CD4-positive, alpha-beta T cell treated with Interleukin-6 for 4 hours (primary cell): ENCODE measurements at regions not wholly inside any gene's neighbourhood (a gene's known extent, or its start where the extent isn't known, plus 50 kb on each side); places are given as distances from the start of the nearest gene placed in this dataset.
"Not testable (repeated sequence)": the region's sequence is repeated elsewhere in the genome, so short reads cannot be mapped to it uniquely, and the experiment has no call there.

Source experiments
- DNase-seq: peaks from one replicate; pipeline ENCODE4 v3.0.0-alpha.2; 2020; ENCODE audit warnings: mixed read lengths

DNA sequence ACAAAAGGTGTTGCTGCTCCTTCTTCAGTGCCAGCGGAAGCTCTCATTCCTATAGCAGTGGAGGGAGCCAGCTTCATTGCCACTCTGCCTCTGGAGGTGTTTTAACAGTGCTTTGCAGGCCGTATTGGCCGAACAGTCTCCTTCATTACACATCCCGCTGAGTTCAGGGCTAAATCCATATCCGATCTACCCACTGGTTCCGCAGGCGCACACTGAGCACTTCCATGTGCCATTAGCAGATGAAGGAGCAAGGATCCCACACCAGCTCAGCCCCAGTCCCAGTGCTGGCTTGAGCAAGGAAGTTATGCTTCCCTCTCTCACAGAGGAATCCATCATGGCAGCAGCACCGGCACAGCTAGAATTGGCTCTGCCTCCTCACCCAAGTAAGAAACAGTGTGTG is 121.2 kb upstream of the IRX2 start:
- DNase-seq: no peak

DNA sequence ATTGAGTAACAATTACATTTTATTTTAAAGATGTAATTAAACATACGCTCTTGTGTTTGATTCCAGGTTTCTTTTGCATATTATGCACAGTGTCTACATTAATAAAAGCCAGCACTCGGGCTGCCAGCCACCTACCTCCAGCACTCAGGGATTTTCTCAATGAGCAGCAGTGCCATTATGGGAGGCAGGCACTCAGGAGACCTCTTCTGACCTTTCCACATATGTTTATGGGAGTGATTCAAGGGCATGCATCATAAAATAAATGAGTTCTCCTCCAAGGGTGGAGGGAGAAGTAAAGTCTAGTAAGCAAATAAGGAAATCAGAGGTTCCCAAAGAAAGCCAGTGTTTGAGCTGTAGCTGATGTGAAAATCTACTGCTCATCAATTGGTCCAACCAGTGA is 119.8 kb upstream of the IRX2 start:
- no peak for DNase-seq

- no peak for DNase-seq
Observed at GRCh38 chr5:2869471-2869870, 118.0 kb upstream of the IRX2 start.

DNA sequence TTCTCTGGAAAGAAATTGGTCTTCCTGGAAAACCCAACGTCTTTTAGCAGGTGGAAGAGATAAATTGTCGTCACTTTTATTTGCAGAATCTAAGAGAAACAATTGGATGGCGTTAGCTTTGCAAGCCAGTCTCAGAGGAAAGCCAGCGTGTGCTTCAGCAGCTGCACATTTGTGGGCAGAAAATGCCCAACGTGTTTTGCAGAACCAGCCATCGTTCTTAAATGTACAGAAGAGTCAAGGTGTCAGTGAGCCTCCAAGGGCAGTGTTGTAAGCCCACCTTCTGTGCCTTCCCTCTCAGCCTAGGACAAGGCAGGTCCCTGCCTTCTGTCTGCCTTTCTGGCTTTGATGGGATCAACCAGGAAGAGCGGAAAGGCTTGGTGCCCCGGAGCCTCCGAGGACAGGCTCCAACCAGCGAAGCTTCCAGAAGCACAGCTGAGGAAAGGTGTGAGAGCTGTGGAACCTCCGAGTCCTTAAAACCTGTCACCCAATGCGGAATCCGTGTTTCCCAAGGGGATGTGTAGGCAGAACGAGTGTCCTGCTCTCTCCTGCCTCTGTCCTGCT is 116.0 kb upstream of the IRX2 start:
- no peak for DNase-seq

DNA sequence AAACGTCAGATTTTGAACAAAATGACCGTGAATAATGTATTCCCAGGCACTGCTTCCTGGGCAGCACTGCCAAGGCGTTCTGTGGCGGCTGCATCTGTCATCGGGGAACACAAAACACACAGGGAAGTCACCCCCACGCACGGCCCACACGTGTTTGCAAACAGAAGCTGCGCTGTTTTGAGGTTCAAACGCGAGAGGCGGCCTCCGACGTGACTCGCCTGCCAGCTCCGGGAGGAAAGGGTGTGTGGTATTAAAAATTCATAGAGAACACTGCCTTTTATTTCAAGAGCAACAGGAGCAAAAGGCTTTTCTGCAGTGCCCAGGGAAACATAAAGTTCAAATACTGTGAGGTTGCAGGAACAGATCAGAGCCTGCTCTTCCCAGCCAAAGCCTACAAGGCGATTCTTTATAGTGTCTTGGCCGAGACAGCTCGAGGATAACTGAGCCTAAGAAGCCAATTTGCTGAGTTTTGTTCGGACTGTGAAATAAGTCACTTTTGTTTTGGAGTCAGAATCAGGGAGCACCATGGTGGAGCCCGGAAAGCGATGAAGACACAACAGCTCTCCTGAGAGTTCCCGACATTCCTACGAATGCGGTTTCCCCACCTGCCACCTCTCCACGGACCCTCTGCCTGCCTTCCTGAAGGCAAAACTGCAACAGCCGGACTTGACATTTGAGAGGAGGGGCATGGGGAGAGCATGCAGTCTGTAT is 115.3 kb upstream of the IRX2 start:
- DNase-seq: no peak

DNA sequence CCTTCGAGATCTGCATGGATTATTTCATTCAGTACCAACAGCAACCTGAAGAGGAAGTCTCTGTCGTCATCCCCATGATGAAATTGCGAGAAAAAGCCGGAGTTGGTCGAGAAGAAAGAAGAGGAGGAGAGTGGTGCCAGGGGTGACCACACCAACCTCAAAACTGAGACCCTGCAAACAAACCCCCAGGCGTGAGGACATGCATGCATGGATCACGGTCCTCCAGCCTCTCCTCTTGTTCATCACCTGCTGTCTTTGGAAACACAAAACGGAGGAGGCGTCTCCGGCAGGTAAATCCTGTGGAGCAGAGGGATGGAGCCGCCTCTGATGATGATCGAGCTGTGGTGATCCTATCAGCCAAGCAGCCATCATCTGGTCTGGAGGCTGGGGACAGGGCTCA is 114.4 kb upstream of the IRX2 start:
- DNase-seq: no peak

DNA sequence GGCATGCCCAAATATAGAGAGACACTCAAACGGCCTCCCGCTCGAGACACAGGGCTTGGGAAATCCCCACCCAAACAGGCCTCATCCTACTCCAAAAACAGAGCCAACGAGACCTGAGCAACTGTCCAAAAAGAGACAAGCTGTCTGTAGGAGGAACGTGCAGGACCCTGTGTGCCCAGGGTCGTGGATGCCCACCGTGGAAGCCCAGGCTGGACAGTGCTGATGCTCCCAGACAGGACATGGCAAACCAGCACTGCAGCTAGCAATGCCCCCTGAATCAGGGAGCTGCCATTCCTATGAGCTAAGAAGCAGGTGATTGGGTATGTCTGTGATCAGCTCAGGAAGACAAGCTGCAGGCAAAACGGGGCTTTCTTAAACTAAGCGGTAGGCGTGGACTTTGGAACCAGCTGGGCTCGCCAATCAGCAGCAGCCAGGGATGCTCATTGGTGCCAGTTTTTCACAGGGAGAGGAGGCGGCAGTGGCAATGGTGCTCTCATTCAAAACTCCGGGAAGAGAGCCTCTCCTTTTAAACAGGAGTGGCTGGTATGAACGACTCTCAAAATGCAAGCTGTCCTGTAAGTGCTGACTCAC is 113.1 kb upstream of the IRX2 start:
- no peak for DNase-seq

- no peak for DNase-seq
Observed at GRCh38 chr5:2863675-2864433, 112.4 kb upstream of the IRX2 start.

GRCh38 chr5:2863133-2863532 is 111.7 kb upstream of the IRX2 start:
- no peak for DNase-seq

- not testable (repeated sequence) for DNase-seq
Observed at GRCh38 chr5:2862176-2862575, 110.7 kb upstream of the IRX2 start.

- DNase-seq: no peak
Observed at GRCh38 chr5:2861605-2862004, 110.1 kb upstream of the IRX2 start.

DNA sequence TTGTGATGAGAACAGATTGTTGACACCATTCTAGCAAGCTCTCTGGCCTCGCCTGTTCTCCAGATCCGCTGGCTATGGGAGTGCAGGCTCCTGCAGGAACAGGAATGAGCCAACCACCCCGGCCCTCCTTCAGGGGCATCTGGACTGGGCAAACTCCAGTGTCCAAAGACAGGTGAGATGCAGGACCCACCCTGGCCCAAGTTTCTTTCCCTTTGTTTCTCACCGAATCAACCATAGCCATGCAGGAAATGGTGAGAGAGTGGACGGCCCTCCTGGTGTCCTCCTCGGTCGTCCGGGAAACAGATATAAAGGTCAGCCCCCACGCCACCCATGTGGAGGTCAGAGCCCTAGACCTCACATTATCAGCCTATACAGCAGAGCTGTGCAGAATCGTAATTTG is 108.6 kb upstream of the IRX2 start:
- DNase-seq: no peak

- no peak for DNase-seq
Observed at GRCh38 chr5:2857837-2858236, 106.4 kb upstream of the IRX2 start.

DNA sequence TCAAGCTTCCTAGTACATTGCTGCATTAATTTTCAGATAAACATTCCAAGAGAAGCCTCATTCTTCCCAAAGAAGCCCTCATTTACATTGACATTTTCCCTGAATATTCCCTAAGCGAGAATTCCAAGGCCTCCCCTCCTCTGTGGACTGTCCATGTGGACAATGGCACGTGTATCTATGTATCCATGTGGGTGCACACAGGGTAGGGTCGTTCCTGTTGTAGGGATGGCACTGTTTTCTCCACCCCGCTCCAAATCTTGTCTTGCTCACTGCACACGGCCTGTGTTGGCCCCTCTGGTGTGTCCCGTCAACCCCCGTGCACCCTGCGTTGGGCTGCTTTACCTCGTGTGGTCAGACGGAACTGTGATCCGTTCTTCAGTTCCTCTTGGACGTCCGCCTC is 104.7 kb upstream of the IRX2 start:
- no peak for DNase-seq

DNA sequence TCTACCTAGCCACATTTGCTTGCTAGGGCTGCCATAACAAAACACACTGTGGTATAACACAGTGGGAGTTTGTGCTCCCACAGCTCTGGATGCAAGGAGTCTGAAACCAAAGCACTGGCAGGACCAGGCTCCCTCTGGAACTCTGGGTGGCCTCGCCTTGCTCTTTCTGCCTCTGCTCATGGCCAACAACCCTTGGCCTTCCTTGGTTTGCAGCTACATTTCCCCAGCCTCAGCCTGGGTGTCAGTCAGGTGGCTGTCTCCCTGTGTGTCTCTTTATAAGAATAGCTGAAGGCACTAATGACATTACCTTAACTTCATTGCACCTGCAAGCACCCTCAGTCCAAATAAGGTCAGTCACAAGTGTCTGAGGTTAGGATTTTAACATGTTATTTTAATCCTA is 101.0 kb upstream of the IRX2 start:
- DNase-seq: no peak

- DNase-seq: no peak
Observed at GRCh38 chr5:2851895-2852294, 100.4 kb upstream of the IRX2 start.

- no peak for DNase-seq
Observed at GRCh38 chr5:2849429-2849828, 98.0 kb upstream of the IRX2 start.

- DNase-seq: no peak
Observed at GRCh38 chr5:2848619-2849018, 97.1 kb upstream of the IRX2 start.

DNA sequence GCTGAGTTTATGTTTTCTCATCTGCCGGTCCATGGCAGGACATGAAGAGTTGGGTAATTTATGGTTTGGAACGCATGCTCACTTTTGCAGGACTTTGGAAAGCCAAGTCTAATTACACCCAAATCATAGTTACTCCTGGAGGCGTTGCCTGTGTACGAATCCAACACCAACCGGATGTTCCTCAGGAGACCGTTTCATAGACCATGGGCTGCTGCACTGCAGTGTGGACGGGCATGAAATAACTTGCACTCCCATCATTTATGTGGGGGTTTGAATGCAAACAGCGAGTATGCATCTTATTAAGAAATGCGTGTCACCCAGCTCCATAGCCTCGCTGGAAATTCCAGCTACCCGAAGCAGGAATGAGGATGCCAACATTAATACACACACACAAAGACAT is 96.1 kb upstream of the IRX2 start:
- DNase-seq: no peak

- no peak for DNase-seq
Observed at GRCh38 chr5:2841208-2841607, 89.7 kb upstream of the IRX2 start.

- no peak for DNase-seq
Observed at GRCh38 chr5:2840372-2840915, 89.0 kb upstream of the IRX2 start.

DNA sequence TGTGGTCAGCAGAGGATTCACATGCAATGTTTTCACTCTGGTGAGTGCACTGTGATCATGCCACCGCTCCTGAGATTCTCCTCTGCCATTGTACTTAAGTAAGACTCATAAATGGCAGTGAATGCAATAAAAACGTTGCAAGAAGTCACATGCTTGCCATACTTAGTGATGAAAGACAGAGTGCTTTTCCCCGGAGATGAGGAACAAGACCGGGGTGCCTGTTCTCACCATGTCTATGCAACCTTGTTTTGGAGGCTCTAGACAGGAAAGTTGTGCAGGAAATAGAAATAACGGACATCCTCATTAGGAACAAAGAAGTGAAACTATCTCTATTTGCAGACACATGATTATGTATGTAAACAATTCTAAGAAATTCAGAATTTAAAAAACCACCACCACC is 84.7 kb upstream of the IRX2 start:
- DNase-seq: no peak

GRCh38 chr5:2833556-2833955 is 82.1 kb upstream of the IRX2 start:
- no peak for DNase-seq

- DNase-seq: no peak
Observed at GRCh38 chr5:2832394-2832793, 80.9 kb upstream of the IRX2 start.
